Astrocyte (in vitro differentiated cells and primary cell): ENCODE measurements at regions not wholly inside any gene's neighbourhood (a gene's known extent, or its start where the extent isn't known, plus 50 kb on each side); places are given as distances from the start of the nearest gene placed in this dataset.

ENCODE experiments used
- DNase-seq: peaks from one replicate; pipeline ENCODE4 v3.0.0-alpha.2; 2010; ENCODE audit warnings: low read depth
- FAIRE-seq: peaks from 2 replicates; lab custom pipeline; 2011; peaks lifted over from hg19 to GRCh38; lab: Jason Lieb, UNC
- H2AFZ ChIP-seq: 2 replicates; pipeline ENCODE4 v1.6.0; 2012; ENCODE audit warnings: low read depth, low read length, inconsistent platforms
- H3K27ac ChIP-seq: 2 replicates; pipeline ENCODE4 v1.5.1; 2011; ENCODE audit warnings: low read depth, low read length, inconsistent platforms
- H3K27me3 ChIP-seq: 2 replicates; pipeline ENCODE4 v1.6.0; 2011; ENCODE audit warnings: low read length, inconsistent platforms; ENCODE audit not compliant: insufficient read depth
- H3K36me3 ChIP-seq: 2 replicates; pipeline ENCODE4 v1.5.1; 2011; ENCODE audit warnings: low read length, inconsistent platforms; ENCODE audit not compliant: insufficient read depth
- H3K4me1 ChIP-seq: 2 replicates; pipeline ENCODE4 v1.5.1; 2011; ENCODE audit warnings: low read length, inconsistent platforms; ENCODE audit not compliant: insufficient read depth
- H3K4me2 ChIP-seq: 2 replicates; pipeline ENCODE4 v1.6.0; 2012; ENCODE audit warnings: low read length, inconsistent platforms
- H3K4me3 ChIP-seq: 2 replicates; pipeline ENCODE4 v1.5.1; 2011; ENCODE audit warnings: low read depth, mild to moderate bottlenecking, low read length, inconsistent platforms; ENCODE audit not compliant: insufficient read depth
- H3K79me2 ChIP-seq: 2 replicates; pipeline ENCODE4 v1.6.0; 2012; ENCODE audit warnings: mild to moderate bottlenecking, low read length, inconsistent platforms; ENCODE audit not compliant: insufficient read depth
- H3K9ac ChIP-seq: 2 replicates; pipeline ENCODE4 v1.6.0; 2012; ENCODE audit warnings: mild to moderate bottlenecking, low read length, inconsistent platforms
- H3K9me3 ChIP-seq: 2 replicates; pipeline ENCODE4 v1.5.1; 2012; ENCODE audit warnings: low read depth, mild to moderate bottlenecking, low read length, inconsistent platforms; ENCODE audit not compliant: insufficient read depth
- H4K20me1 ChIP-seq: 2 replicates; pipeline ENCODE4 v1.6.0; 2012; ENCODE audit warnings: low read length, inconsistent platforms; ENCODE audit not compliant: insufficient read depth
- H3K27ac Mint-ChIP-seq: one replicate; pipeline ENCODE4 v1.8.0; 2021; ENCODE audit warnings: mild to moderate bottlenecking, mixed read lengths; ENCODE audit not compliant: unreplicated experiment
- H3K27me3 Mint-ChIP-seq: one replicate; pipeline ENCODE4 v1.8.0; 2021; ENCODE audit warnings: low read depth, mixed read lengths; ENCODE audit not compliant: unreplicated experiment
- H3K36me3 Mint-ChIP-seq: one replicate; pipeline ENCODE4 v1.8.0; 2021; ENCODE audit warnings: low read depth, mixed read lengths; ENCODE audit not compliant: unreplicated experiment
- H3K4me1 Mint-ChIP-seq: one replicate; pipeline ENCODE4 v1.8.0; 2021; ENCODE audit warnings: low read depth, mixed read lengths; ENCODE audit not compliant: unreplicated experiment
- H3K4me3 Mint-ChIP-seq: one replicate; pipeline ENCODE4 v1.8.0; 2021; ENCODE audit warnings: mild to moderate bottlenecking, moderate library complexity, mixed read lengths; ENCODE audit not compliant: unreplicated experiment
- H3K9me3 Mint-ChIP-seq: one replicate; pipeline ENCODE4 v1.8.0; 2021; ENCODE audit warnings: mild to moderate bottlenecking, mixed read lengths; ENCODE audit not compliant: unreplicated experiment
- CTCF ChIP-seq: IDR thresholded peaks from 2 replicates; pipeline ENCODE4 v1.5.1; 2011; ENCODE audit warnings: low read depth, mild to moderate bottlenecking, inconsistent platforms, low read length, moderate library complexity; ENCODE audit not compliant: insufficient read depth
- EZH2 ChIP-seq: IDR thresholded peaks from 2 replicates; pipeline ENCODE4 v1.6.1; 2012; ENCODE audit warnings: mild to moderate bottlenecking, low read length, inconsistent platforms; ENCODE audit not compliant: insufficient read depth

GRCh38 chr9:96025995-96026602, 150.6 kb downstream of the ERCC6L2 start:
- Histone ChIP-seq H3K4me3 (no peak overlapping the region), H3K4me1 (no peaks in the 10 kb centered on the region), H3K27ac (no peak overlapping the region), H3K27me3 (peaks cover 63% of the 10 kb centered on the region), H4K20me1 (no peaks in the 10 kb centered on the region), H3K36me3 (no peaks in the 10 kb centered on the region), H3K9ac (no peak overlapping the region), H3K9me3 (peaks cover 3% of the 10 kb centered on the region), H3K4me2 (no peak overlapping the region), H3K79me2 (no peaks in the 10 kb centered on the region), H2AFZ (no peak overlapping the region)
- no peak overlapping the region for H3K27ac Mint-ChIP-seq
- H3K4me3 Mint-ChIP-seq = no peak overlapping the region
- H3K27me3 Mint-ChIP-seq = peaks cover 56% of the 10 kb centered on the region
- TF ChIP-seq CTCF = no peak
- no peak for TF ChIP-seq EZH2
- FAIRE-seq (no peak), DNase-seq (no peak)
- peaks cover 5% of the 10 kb centered on the region for H3K36me3 Mint-ChIP-seq
- H3K4me1 Mint-ChIP-seq = peaks cover 6% of the 10 kb centered on the region
- peaks cover 21% of the 10 kb centered on the region for H3K9me3 Mint-ChIP-seq

GRCh38 chr9:96023486-96023885, 148.0 kb downstream of the ERCC6L2 start:
- FAIRE-seq = no peak
- Histone ChIP-seq H3K4me2 (no peak overlapping the region), H3K4me3 (no peak overlapping the region), H3K27me3 (peaks cover 69% of the 10 kb centered on the region), H3K79me2 (no peaks in the 10 kb centered on the region), H2AFZ (no peak overlapping the region), H4K20me1 (no peaks in the 10 kb centered on the region), H3K36me3 (no peaks in the 10 kb centered on the region), H3K27ac (no peak overlapping the region), H3K9ac (no peak overlapping the region), H3K4me1 (no peaks in the 10 kb centered on the region), H3K9me3 (peaks cover 3% of the 10 kb centered on the region)
- peaks cover 17% of the 10 kb centered on the region for H3K9me3 Mint-ChIP-seq
- H3K4me1 Mint-ChIP-seq = peaks cover 6% of the 10 kb centered on the region
- no peak overlapping the region for H3K27ac Mint-ChIP-seq
- no peak overlapping the region for H3K4me3 Mint-ChIP-seq
- DNase-seq = no peak
- peaks cover 5% of the 10 kb centered on the region for H3K36me3 Mint-ChIP-seq
- peaks cover 65% of the 10 kb centered on the region for H3K27me3 Mint-ChIP-seq
- no peak for TF ChIP-seq CTCF
- TF ChIP-seq EZH2 = no peak

- H3K9me3 Mint-ChIP-seq = peaks cover 17% of the 10 kb centered on the region
- Histone ChIP-seq H4K20me1 (no peaks in the 10 kb centered on the region), H3K9ac (no peak overlapping the region), H3K27me3 (peaks cover 60% of the 10 kb centered on the region), H2AFZ (no peak overlapping the region), H3K4me2 (peak overlapping the region; percentile 89), H3K4me3 (no peak overlapping the region), H3K27ac (no peak overlapping the region), H3K4me1 (no peaks in the 10 kb centered on the region), H3K9me3 (peaks cover 3% of the 10 kb centered on the region), H3K36me3 (no peaks in the 10 kb centered on the region), H3K79me2 (no peaks in the 10 kb centered on the region)
- peaks cover 56% of the 10 kb centered on the region for H3K27me3 Mint-ChIP-seq
- H3K27ac Mint-ChIP-seq = peak overlapping the region; percentile 15
- TF ChIP-seq EZH2 (peak; percentile 91), CTCF (no peak)
- peaks cover 6% of the 10 kb centered on the region for H3K4me1 Mint-ChIP-seq
- DNase-seq (no peak), FAIRE-seq (no peak)
- H3K4me3 Mint-ChIP-seq = peak overlapping the region; percentile 66
- H3K36me3 Mint-ChIP-seq = peaks cover 5% of the 10 kb centered on the region
These were observed 147.1 kb downstream of the ERCC6L2 start for GRCh38 chr9:96022445-96023051.
